GM03348 (cell line): ENCODE measurements at regions not wholly inside any gene's neighbourhood (a gene's known extent, or its start where the extent isn't known, plus 50 kb on each side); places are given as distances from the start of the nearest gene placed in this dataset.
A peak's percentile ranks its signal among the peaks of the same experiment; 100 is the strongest.

ENCODE experiments used
- DNase-seq: peaks from one replicate; pipeline ENCODE4 v3.0.0; 2012; ENCODE audit warnings: low spot score

GRCh38 chr15:62779036-62779770 lies 263.3 kb upstream of the TPM1 start:
- DNase-seq: no peak

- no peak for DNase-seq
Measured at GRCh38 chr15:62779899-62780298, 262.6 kb upstream of the TPM1 start.

GRCh38 chr15:62781081-62781497 lies 261.5 kb upstream of the TPM1 start:
- DNase-seq: no peak

DNA sequence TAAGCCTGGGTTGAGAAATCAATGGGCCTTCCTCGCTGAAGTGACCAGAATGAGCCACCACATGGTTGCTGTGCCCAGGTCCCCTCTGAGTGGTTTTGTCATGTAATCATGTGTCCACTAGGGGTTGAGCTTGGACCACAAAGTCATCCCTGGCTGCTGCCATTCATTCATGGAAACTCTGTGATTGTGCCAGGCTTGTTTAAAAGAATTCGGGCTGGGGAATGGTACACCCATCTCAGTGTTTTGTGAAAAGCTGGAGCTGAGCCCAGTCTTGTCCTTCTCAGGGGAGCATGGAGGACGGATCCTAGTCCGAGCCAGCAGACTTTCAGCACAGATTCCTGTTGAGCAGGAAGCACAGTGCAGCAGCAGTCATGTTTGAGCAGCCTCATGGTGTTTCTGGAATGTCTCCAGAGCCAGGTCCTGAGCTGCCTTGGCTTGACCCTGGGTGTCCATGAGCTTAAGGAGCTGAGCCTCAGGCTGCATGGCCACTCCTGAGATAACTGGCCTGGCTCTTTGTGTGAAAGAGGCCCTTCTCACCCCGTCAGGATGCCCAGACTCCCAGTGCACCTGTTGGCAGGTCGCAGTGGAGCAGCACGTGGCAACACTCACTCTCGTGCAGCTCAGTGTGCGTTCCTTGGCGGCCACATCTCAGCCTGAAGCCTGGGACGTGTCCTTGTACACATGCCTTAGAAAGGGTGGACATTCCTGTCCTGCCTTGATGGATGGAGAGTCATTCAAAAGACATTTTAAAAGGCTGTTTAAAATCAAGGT lies 260.3 kb upstream of the TPM1 start:
- DNase-seq: peak; percentile 81

DNA sequence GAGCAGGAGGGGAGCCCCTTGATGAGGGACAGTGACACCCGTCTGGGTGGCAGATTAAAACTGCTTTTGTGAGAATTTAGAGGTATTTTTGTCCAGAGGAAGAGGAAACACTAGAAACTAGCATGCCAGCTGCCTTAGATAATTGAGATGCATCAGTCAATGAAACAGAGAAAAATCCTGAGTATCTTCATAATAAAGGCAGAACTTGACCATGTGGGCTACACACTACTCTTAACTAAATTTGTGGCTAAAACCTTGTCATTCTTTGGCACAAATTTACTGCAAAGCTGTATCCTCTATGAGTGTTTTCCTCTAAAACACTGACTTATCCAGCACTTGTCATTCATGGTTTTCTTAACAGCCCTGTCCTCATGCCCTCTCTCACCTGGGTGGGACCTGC lies 259.7 kb upstream of the TPM1 start:
- DNase-seq: peak; percentile 19

GRCh38 chr15:62783303-62783957 lies 259.1 kb upstream of the TPM1 start:
- peak; percentile 69 for DNase-seq

DNA sequence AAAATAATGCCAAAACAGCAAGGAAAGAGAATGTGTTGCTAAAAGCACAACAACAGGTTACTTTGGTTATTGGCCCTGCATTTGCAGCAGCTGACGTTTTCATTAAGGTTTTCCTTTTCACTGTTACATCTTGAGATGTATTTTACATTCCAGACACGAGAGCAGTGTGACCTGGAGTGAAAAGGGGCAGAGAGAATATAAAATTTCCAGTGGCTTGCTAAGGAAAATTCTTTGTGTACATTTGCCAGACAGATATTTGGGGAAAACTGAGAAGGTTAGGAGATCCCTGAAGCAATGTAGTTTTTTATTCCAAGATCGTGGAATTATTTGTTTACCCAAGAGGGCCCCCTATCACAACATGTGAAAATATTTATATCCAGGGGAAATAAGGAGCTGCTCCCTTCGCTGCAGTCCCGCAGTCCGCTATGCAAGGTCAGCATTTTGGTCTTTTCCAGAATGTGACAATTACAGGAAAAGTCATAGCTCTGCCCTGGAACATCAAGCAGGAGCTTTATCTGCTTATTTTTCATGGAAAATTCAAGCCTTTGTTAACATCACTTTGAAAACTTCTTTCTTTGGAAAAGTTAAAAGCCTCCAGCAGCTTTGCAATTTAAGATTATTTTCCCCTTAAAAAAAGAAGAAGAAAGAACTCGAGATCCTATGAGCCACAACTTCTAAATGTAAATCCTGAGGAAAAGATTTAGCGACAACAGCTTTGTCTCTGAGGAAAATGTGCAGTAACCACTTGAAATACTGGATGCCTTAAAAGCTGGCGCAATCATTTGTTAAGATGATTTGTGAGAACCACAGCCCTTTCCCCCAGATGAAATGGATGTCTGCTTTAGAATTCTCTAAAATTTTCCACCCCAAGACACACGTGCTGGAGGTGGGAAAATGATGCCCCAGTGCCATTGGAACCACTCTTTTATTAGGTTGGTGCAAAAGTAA lies 256.4 kb upstream of the TPM1 start:
- no peak for DNase-seq

DNA sequence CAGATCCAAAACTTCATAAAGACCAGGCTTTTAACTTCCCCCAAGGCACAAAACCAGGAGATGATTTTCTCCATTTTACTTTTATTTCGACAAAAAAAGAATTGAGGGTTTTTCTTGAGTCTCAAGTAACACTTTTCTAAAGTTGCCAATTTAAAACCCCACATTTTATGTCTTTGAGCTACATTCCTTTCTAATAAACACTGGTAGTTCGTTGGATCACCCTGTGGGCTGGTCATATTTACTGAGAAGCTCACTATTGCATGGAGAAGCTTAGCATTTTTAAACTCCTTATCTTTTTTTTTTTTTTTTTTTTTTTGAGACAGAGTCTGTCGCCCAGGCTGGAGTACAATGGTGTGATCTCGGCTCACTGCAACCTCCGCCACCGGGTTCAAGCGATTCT lies 255.1 kb upstream of the TPM1 start:
- no peak for DNase-seq

DNA sequence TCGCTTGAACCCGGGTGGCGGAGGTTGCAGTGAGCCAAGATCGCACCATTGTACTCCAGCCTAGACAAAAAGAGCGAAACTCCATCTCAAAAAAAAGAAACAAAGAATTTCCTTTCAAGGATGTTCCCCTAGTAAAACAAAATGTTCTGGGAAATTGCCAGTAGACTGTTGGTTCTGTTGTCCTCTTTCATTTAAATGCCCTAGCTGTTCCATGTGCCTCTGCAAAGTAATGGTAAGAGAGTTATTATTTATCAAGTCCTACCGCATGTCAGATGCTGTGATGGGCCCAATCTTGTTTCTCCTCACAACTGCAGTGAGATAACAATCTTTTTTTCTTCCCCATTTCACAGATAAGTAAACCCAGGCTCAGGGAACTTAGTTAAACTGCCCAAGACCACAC lies 254.3 kb upstream of the TPM1 start:
- no peak for DNase-seq

- DNase-seq: no peak
Measured at GRCh38 chr15:62790546-62790945, 252.0 kb upstream of the TPM1 start.

- DNase-seq: no peak
Measured at GRCh38 chr15:62791694-62792093, 250.9 kb upstream of the TPM1 start.

- DNase-seq: no peak
Measured at GRCh38 chr15:62792986-62793751, 249.4 kb upstream of the TPM1 start.

- no peak for DNase-seq
Measured at GRCh38 chr15:62793752-62794144, 248.8 kb upstream of the TPM1 start.

- no peak for DNase-seq
Measured at GRCh38 chr15:62795171-62795570, 247.4 kb upstream of the TPM1 start.

- DNase-seq: no peak
Measured at GRCh38 chr15:62795700-62796695, 246.5 kb upstream of the TPM1 start.

DNA sequence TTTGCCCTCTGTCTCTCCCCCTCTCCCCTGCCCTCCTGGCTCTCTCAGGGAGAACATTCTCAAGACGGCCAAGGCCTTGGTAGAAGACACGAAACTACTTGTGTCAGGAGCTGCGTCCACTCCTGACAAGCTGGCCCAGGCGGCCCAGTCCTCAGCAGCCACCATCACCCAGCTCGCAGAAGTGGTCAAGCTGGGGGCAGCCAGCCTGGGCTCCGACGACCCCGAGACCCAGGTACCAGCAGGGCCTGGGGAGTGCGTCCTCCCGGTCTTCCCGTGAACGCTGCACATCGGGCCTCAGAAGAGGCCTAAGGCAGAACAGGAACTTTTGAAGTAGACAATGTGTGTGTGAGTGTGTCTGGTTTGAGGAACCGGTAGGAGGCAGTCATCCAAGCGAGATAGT lies 245.4 kb upstream of the TPM1 start:
- no peak for DNase-seq

GRCh38 chr15:62798536-62798935 lies 244.0 kb upstream of the TPM1 start:
- no peak for DNase-seq

GRCh38 chr15:62799037-62799436 lies 243.5 kb upstream of the TPM1 start:
- no peak for DNase-seq

DNA sequence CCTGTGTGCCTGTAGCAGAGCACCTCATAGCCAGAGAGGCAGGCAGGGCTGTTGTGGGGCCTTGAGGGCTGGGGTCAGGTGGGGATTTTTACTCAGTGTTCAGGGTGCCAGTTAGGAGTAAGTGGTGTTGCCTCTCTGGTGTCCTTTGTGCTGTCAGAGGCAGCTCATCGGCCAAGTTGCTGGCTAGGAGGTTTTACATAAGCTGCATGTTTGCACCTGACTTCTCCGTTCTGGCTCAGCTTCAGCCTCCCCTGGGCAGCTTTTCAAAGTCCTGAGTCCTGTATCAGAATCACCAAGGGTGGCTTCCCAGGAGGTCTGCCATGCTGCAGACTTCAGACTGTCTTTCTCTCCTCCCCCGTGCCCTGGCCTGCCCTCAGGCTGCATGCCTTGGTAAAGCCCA lies 242.6 kb upstream of the TPM1 start:
- DNase-seq: no peak

DNA sequence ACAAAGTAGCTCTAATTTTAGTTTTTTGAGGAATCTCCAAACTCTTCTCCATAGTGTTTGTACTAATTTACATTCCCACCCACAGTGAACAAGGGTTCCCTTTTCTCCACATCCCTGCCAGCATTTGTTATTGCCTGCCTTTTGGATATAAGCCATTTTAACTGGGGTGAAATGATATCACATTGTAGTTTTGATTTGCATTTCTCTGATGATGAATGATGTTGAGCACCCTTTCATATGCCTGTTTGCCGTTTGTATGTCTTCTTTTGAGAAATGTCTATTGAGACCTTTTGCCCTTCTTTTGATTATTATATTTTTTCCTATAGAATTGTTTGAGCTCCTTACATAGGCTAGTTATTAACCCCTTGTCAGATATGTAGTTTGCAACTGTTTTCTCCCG lies 239.9 kb upstream of the TPM1 start:
- DNase-seq: no peak
